K562 (cell line): ENCODE measurements at regions not wholly inside any gene's neighbourhood (a gene's known extent, or its start where the extent isn't known, plus 50 kb on each side); places are given as distances from the start of the nearest gene placed in this dataset.
A peak's percentile ranks its signal among the peaks of the same experiment; 100 is the strongest.

Experiments
- ATAC-seq: fragments of 200-7000 bp; cut with Tn5 transposase; 3 replicates; pipeline ENCODE4 v1.9.1; 2020; ENCODE audit warnings: moderate library complexity
- BruUV-seq: library from RNA; stranded (reverse); fragments of 400-500 nt; replicated peaks from 2 replicates; lab custom pipeline; 2021; lab: Mats Ljungman, UMichigan
- CTCF ChIA-PET: fragments of 300-600 bp; formaldehyde crosslinking; extraction: SDS; loops from one replicate; lab custom pipeline; 2021; ENCODE audit warnings: low intra/inter-chr PET ratio; lab: Yijun Ruan, JAX
- POLR2A ChIA-PET: fragments of 300-600, 350-650 bp; sonication (Branson Sonifier 250); formaldehyde crosslinking; extraction: SDS; loops from one replicate; lab custom pipeline; 2021; ENCODE audit warnings: antibody characterized with exemption, inconsistent platforms; lab: Yijun Ruan, JAX
- DNase-seq, 4 experiments: peaks; one replicate each; pipeline versions ENCODE4 v3.0.0 to v3.0.0-alpha.2; 2011 to 2018; ENCODE audit warnings: low spot score in 3 of 4, mixed read lengths in 3 of 4; ENCODE audit errors: extremely low read depth in 1 of 4
- FAIRE-seq: peaks from 2 replicates; lab custom pipeline; 2011; peaks lifted over from hg19 to GRCh38; lab: Jason Lieb, UNC
- H2AFZ ChIP-seq: 2 replicates; pipeline ENCODE4 v1.6.0; 2011; ENCODE audit warnings: low read depth, low read length, control low read depth, inconsistent platforms
- H3K27ac ChIP-seq: fragments of 200-600 bp; 3 replicates; pipeline ENCODE4 v1.8.0; 2011; ENCODE audit warnings: low read depth, mild to moderate bottlenecking, control low read depth, inconsistent platforms, low read length, moderate library complexity, mixed read lengths; ENCODE audit errors: extremely low read depth
- H3K27me3 ChIP-seq, 2 experiments: fragments of 300-600 bp in 1 of 2; 2 replicates in 1 of 2; 3 replicates in 1 of 2; pipeline versions ENCODE4 v1.6.0 to v1.8.0; 2011; ENCODE audit warnings: inconsistent platforms in 2 of 2, low read length in 2 of 2, mild to moderate bottlenecking in 1 of 2, mixed read lengths in 1 of 2, moderate library complexity in 1 of 2; ENCODE audit not compliant: control insufficient read depth in 2 of 2, insufficient read depth in 2 of 2
- H3K36me3 ChIP-seq: fragments of 300-600 bp; 3 replicates; pipeline ENCODE4 v1.8.0; 2011; ENCODE audit warnings: mild to moderate bottlenecking, low read length, inconsistent platforms; ENCODE audit not compliant: control insufficient read depth, insufficient read depth
- H3K4me1 ChIP-seq, 2 experiments: fragments of 200-600 bp in 1 of 2; replicated peaks in 1 of 2; 2 replicates in 1 of 2; 3 replicates in 1 of 2; pipeline versions ENCODE4 v1.5.1 to v1.8.0; 2011; ENCODE audit warnings: inconsistent platforms in 2 of 2, low read length in 2 of 2, mild to moderate bottlenecking in 1 of 2, mixed read lengths in 1 of 2, moderate library complexity in 1 of 2; ENCODE audit not compliant: control insufficient read depth in 2 of 2, insufficient read depth in 2 of 2
- H3K4me2 ChIP-seq: 2 replicates; pipeline ENCODE4 v1.6.1; 2011; ENCODE audit warnings: low read length, control low read depth, inconsistent platforms, mixed read lengths; ENCODE audit not compliant: insufficient read depth
- H3K4me3 ChIP-seq: fragments of 200-600 bp; sonication (generic), shearing (Covaris generic); 2 replicates; pipeline ENCODE4 v1.5.1; 2016; ENCODE audit warnings: control low read depth, inconsistent platforms
- H3K79me2 ChIP-seq: fragments of 200-600 bp; 3 replicates; pipeline ENCODE4 v1.8.0; 2011; ENCODE audit warnings: low read length, inconsistent platforms; ENCODE audit not compliant: control insufficient read depth, insufficient read depth
- H3K9ac ChIP-seq, 2 experiments: 2 replicates each; pipeline versions ENCODE4 v1.6.0 to v1.6.1; 2011; ENCODE audit warnings: low read depth in 2 of 2, low read length in 2 of 2, control low read depth in 1 of 2, inconsistent platforms in 1 of 2, mild to moderate bottlenecking in 1 of 2, mixed read lengths in 1 of 2; ENCODE audit not compliant: insufficient read depth in 1 of 2
- H3K9me1 ChIP-seq: one replicate; pipeline ENCODE4 v1.6.0; 2011; ENCODE audit warnings: inconsistent platforms, mild to moderate bottlenecking, low read length, moderate library complexity; ENCODE audit not compliant: control insufficient read depth, insufficient read depth
- H3K9me3 ChIP-seq: replicated peaks from 2 replicates; pipeline ENCODE4 v1.5.1; 2011; ENCODE audit warnings: low read depth, low read length, inconsistent platforms; ENCODE audit not compliant: control insufficient read depth, insufficient read depth
- H4K20me1 ChIP-seq: replicated peaks from 2 replicates; pipeline ENCODE4 v1.6.1; 2011; ENCODE audit warnings: low read length, inconsistent platforms, mixed read lengths; ENCODE audit not compliant: control insufficient read depth, insufficient read depth
- DIDO1 ChIP-seq: fragments of 450-650 bp; IDR thresholded peaks from 2 replicates; pipeline ENCODE4 v1.6.1; 2016; ENCODE audit warnings: low read depth, missing biosample characterization, missing genetic modification characterization
- SP1 ChIP-seq: sonication (generic); formaldehyde crosslinking; IDR thresholded peaks from 2 replicates; pipeline ENCODE4 v1.8.1; 2022; ENCODE audit warnings: mild to moderate bottlenecking, missing genetic modification reagents
- ZNF146 ChIP-seq: IDR thresholded peaks from one replicate; pipeline ENCODE4 v1.6.1; 2018; ENCODE audit warnings: missing compliant biosample characterization; ENCODE audit not compliant: unreplicated experiment
- ZNF507 ChIP-seq: conservative IDR thresholded peaks from 2 replicates; pipeline ENCODE4 v1.6.1; 2017; ENCODE audit warnings: missing genetic modification characterization, missing compliant biosample characterization
- WGBS: fragments of 100-300 bp; shearing (Covaris generic); methylation state at CpG from one replicate; pipeline ENCODE4 v1.1.6; 2016; ENCODE audit warnings: low coverage, mixed read lengths; ENCODE audit not compliant: insufficient coverage; ENCODE audit errors: missing lambda C conversion rate; 5-methylcytosine and 5-hydroxymethylcytosine counted together
- in situ Hi-C: fragments of 300-500 bp; cut with MboI; formaldehyde crosslinking; loops from 4 replicates; pipeline ENCODE4 v1.15.0; 2018; ENCODE audit warnings: inconsistent platforms, mixed read lengths
- intact Hi-C: fragments of 100-400 bp; cut with micrococcal nuclease; formaldehyde crosslinking; loops from 2 replicates; pipeline ENCODE4 v1.14.2; 2022
- TF ChIP-seq, protein P1 (sequence below): fragments of 250-450 bp; sonication (Bioruptor Pico); IDR thresholded peaks from 2 replicates; pipeline ENCODE4 v1.4.0; 2020; ENCODE audit warnings: mild to moderate bottlenecking, moderate library complexity

DNA sequence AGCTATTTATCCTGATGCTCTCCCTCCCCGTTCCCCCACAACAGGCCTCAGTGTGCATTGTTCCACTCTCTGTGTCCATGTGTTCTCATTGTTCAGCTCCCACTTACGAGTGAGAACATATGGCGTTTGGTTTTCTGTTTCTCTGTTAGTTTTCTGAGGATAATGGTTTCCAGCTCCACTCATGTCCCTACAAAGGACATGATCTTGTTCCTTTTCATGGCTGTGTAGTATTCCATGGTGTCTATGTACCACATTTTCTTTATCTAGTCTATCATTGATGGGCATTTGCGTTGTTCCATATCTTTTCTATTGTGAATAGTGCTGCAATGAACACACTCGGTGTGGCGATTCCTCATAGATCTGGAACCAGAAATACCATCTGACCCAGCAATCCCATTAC lies 225.9 kb upstream of the CDH4 start:
- ATAC-seq (no peak), FAIRE-seq (no peak), DNase-seq (no peak)
- ChIA-PET CTCF (no interaction called here), POLR2A (interaction anchor here (1.1 kb wide), 1 partner anchor 9 kb away, joined by 4 read pairs; no protein-coding TSS in a partner anchor)
- in situ Hi-C loops (no loop called here), intact Hi-C loops (no loop called here)
- BruUV-seq, result no TSS peak
- Histone ChIP-seq H3K4me2 (no peak overlapping the region), H2AFZ (no peak overlapping the region), H3K27ac (no peak overlapping the region), H3K36me3 (no peaks in the 10 kb centered on the region), H3K9ac (no peak overlapping the region), H3K79me2 (no peaks in the 10 kb centered on the region), H3K9me1 (no peaks in the 10 kb centered on the region), H4K20me1 (no peaks in the 10 kb centered on the region; the same call in 1 of the 2 replicates), H3K27me3 (peaks cover 0 to 5% of the 10 kb centered on the region in 2 experiments; a peak in 1 of 5 replicates), H3K4me1 (no peaks in the 10 kb centered on the region), H3K4me3 (no peak overlapping the region), H3K9me3 (no peaks in the 10 kb centered on the region)
- TF ChIP-seq ZNF146 (CRISPR knock-in tag), result peak; percentile 61
- TF ChIP-seq SP1 (CRISPR knock-in tag), result no peak
- WGBS, result 0% methylated on average over 6 of the region's 6 CpGs

DNA sequence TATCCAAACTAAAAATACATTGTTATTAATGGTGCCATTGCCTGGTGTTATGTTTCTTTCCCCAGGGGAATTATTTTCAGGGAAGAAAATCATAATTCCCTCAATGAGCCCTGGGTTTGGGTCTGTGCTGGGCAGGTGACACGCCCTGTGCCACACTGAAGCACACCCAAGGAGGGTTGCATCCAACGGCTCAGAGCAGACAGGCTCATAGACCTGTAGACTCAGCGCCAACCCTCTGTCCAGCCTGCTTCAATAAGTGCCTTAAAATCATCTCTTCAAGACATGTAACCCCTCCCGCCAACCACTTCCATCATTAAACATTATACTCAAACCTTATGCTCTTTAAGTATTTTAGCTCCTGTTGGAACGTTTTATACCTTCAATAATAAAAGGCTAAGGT lies 225.3 kb upstream of the CDH4 start:
- TF ChIP-seq, protein P1, sequence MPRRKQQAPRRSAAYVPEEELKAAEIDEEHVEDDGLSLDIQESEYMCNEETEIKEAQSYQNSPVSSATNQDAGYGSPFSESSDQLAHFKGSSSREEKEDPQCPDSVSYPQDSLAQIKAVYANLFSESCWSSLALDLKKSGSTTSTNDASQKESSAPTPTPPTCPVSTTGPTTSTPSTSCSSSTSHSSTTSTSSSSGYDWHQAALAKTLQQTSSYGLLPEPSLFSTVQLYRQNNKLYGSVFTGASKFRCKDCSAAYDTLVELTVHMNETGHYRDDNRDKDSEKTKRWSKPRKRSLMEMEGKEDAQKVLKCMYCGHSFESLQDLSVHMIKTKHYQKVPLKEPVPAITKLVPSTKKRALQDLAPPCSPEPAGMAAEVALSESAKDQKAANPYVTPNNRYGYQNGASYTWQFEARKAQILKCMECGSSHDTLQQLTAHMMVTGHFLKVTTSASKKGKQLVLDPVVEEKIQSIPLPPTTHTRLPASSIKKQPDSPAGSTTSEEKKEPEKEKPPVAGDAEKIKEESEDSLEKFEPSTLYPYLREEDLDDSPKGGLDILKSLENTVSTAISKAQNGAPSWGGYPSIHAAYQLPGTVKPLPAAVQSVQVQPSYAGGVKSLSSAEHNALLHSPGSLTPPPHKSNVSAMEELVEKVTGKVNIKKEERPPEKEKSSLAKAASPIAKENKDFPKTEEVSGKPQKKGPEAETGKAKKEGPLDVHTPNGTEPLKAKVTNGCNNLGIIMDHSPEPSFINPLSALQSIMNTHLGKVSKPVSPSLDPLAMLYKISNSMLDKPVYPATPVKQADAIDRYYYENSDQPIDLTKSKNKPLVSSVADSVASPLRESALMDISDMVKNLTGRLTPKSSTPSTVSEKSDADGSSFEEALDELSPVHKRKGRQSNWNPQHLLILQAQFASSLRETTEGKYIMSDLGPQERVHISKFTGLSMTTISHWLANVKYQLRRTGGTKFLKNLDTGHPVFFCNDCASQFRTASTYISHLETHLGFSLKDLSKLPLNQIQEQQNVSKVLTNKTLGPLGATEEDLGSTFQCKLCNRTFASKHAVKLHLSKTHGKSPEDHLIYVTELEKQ, result no peak
- TF ChIP-seq ZNF507 (tag) (no peak), DIDO1 (tag) (no peak)
- Histone ChIP-seq H3K36me3 (no peaks in the 10 kb centered on the region), H3K9me1 (no peaks in the 10 kb centered on the region), H3K79me2 (no peaks in the 10 kb centered on the region), H2AFZ (no peak overlapping the region), H3K27me3 (peaks cover 0 to 5% of the 10 kb centered on the region in 2 experiments; a peak in 1 of 5 replicates), H3K27ac (no peak overlapping the region), H3K9me3 (no peaks in the 10 kb centered on the region), H3K4me2 (no peak overlapping the region), H3K4me1 (no peaks in the 10 kb centered on the region), H4K20me1 (no peaks in the 10 kb centered on the region), H3K4me3 (no peak overlapping the region), H3K9ac (no peak overlapping the region)
- POLR2A ChIA-PET, result no interaction called here
- 0% methylated on average over 5 of the region's 5 CpGs for WGBS
- in situ Hi-C loops (no loop called here), intact Hi-C loops (no loop called here)
- no TSS peak for BruUV-seq
- DNase-seq (no peak), ATAC-seq (no peak), FAIRE-seq (no peak)
- CTCF ChIA-PET, result no interaction called here
